Inflammatory macrophage treated with lipopolysaccharide for 4 hours (primary cell): ENCODE measurements at regions not wholly inside any gene's neighbourhood (a gene's known extent, or its start where the extent isn't known, plus 50 kb on each side); places are given as distances from the start of the nearest gene placed in this dataset.
"Not testable (repeated sequence)": the region's sequence is repeated elsewhere in the genome, so short reads cannot be mapped to it uniquely, and the experiment has no call there.

ENCODE experiments used
- DNase-seq: peaks from one replicate; pipeline ENCODE4 v3.0.0-alpha.2; 2020

DNA sequence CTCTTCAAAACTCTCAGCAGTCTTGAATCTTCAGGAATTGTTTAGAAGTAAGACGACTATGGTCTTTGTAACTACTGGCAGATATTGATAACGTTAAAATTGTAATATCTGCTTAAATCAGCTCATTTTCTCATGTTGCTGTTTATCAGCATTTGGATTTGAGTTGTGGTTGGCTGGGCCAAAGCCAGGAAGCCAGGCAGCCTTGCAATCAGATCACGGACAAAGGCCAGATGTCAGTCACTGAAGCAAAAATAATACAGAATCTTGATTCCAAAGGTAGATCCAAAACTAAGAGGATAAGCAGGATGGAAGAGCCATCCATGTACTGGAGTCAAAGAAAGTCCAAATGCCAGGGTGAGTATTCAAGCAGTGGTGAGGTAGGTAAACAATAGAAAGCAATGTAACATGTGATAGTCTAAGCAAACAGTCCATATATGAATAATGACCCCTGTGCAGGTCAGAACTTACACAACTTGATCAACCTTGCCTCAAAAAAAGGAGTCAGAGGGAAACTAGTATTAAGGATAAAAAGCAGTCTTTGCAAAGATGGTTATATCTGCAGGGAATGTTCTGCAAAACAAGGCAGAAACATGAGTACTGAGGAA, 95.8 kb upstream of the RAP1B start:
- DNase-seq, result no peak

DNA sequence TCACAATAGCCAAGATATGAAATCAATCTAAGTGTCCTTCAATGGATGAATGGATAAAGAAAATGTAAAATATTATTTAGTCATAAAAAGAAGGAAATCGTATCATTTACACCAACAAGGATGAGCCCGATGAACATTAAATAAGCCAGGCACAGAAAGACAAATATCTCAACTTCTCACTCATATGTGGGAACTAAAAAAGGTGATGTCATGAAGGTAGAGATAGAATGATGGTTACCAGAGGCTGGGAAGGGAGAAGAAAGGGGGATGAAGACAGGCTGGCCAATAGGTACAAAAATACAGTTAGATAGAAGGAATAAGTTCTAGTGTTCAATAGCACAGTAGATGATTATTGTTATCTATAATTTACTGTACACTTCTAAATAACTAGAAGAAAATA, 94.9 kb upstream of the RAP1B start:
- DNase-seq, result no peak

DNA sequence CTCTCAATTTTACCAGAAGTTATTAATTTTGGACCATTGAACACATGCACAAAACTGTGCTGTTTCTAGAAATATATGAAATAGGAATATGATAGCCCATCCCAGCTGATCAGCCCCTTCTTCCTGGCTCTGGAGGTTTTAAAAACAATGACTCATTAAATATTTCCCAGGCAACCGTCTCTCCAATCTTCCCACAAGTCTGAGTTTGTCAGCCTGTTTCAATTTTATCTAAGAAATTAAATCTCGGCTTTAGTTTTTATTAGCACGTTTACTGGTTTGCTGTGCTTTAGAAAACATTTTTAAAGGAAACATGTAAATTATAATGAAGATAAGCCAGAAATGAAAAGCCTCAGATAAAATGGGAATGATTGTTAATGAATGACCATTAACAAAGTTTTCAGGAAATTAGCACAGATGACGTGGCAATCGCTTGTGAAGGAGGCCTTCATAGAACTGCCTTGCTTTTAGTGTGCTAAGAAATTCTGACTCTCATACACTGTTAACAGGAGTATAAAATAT, 89.3 kb upstream of the RAP1B start:
- no peak for DNase-seq

DNA sequence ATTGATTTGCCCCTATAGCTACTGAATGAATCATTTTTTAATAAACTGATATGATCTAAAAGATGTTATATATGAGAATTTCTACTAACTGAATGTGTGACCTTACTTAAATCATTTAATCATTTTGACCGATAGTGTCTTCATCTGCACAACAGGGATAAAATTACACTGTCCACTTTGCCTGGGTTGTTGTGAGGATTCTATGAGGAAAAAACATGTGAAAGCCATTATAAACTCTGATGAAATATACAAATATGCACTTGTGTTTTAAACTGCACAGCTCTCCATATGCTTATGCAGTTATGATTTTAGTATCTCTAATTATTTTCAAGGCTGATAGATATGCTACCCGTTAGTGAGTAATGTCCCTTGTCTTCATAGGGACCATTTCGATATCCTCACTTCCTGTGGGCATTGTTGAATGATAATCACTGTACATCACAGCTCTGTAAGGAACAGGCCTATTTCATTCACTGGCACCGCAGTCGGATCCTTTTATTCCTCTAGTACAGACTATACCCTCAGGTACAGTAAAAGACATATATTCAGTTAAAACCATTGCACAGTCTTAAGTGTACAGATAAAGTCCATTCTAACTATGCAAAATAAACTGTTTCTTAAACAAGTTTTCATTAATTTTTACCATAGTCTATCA, 88.7 kb upstream of the RAP1B start:
- DNase-seq, result no peak

DNA sequence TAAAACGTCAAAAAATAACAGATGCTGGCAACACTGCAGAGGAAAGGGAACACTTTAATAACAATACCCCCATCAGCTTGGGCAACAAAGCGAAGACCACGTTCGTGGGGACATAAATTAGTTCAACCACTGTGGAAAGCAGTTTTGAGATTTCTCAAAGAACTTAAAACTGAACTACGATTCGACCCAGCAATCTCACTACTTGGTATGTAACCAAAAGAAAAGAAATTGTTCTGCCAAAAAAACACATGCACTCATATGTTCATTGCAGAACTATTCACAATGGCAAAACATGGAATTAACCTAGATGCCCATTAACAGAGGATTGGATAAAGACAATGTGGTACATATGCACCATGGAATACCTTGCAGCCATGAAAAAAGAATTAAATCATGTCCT, 81.2 kb upstream of the RAP1B start:
- DNase-seq, result no peak

DNA sequence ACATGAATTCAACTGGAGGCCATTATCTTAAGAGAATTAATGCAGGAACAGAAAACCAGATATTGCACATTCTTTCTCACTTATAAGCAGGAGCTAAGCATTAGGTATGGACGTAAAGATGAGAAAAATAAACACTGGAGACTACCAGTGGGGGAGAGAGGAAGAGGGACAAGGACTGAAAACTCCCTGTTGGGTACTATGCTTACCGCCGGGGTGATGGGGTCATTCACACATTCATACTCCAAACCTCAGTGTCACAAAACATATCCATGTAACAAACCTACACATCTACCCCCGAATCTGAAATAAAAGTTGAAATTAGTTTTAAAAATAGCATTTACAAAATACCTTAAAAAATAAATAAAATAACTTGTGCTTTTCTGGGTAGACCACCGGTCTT, 80.8 kb upstream of the RAP1B start:
- no peak for DNase-seq

DNA sequence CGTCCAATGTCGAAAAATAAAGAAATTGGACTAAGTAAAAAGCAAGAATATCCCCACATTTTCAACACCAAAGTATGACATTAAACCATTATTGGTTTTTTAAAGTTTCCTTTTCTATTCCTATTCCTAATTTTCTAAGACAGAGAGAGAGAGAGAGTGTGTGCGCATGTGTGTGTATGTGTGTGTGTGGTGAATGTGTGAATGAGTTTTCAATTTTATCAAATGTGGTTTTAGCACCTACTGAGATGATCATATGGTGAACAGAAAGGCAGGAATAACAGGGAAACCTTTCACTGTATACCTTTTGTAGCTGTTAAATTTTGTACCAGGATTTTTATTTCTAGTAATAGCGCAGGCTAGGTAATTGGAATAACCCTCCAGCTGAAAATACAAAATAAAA, 80.4 kb upstream of the RAP1B start:
- no peak for DNase-seq

DNA sequence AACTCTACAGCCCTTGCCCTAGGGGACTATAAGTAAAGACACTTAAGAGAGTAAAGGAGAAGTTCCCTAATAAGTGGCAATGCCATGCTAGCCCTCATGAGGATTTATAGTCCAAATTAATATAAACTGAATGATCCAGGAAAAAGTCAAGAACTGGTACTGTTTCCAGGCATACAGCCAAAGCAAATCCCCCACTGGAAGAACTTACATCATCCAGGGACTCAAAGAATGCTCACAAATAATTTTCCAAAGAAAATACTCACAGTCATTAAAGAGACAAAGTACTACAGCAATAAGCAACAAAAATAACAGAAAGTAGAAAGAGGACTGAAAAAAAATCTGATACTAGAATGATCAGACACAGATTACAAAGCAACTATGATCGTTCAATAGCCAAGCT, 79.7 kb upstream of the RAP1B start:
- no peak for DNase-seq

DNA sequence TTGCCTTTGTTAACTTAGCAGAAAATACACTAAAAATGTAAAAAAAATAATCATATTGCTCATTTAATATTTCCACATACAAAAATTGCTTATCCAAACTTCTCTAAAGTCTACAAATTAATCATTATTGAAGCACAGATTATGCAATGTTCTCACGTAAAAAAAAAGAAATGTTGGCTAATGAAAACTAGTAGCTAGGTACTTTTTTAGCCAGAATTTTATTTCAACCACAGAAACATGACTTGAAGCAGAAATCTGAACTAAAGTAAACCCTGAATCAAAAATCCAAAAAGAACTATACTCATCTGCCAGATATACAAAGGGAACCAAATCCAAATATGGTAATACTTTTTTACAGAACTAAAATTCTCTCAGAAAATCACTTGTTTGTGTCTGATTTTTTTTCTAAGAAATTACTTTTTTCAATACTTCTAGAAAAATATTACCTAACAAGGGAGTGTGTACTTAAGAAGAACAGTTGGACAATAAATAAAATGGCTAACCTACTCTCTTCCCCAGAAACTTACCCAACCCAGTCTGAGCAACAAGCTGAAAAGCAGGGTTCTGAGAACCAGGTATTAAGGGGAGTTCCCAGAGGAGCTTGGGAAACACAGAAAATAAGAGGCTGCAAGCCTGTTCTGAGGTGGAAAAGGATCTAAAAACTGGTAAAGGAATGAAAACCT, 78.4 kb upstream of the RAP1B start:
- peak; percentile 78 for DNase-seq

DNA sequence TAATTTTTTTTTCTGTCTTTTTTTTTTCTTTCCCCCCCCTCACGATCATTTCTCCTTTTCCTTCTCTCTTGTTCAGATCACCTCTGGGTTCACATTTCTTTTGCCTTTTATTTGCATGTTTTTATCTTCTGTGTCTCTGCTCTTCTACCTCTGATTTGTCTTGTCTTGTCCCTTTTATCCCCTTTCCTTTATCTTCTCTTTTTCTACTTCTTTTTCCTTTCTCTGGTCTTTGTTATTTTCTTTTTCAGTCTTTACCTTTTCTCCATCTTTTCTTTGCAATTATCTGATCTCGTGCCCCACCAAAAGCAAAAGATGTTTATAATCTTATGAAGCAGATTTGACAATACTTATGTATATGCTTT, 77.8 kb upstream of the RAP1B start:
- DNase-seq, result no peak

DNA sequence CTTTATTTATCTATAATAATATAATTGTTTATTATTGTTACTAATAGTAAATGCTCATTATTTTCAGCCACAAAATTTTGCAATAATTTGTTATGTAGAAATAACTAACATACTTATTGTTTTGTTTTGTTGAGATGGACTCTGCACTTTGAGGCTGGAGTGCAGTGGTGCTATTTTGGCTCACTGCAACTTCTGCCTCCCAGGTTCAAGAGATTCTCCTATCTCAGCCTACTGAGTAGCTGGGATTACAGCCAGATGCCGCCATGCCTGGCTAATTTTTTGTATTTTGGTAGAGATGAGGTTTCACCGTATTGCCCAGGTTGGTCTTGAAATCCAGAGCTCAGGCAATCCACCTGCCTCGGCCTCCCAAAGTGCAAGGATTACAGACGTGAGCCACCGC, 76.6 kb upstream of the RAP1B start:
- DNase-seq, result no peak

DNA sequence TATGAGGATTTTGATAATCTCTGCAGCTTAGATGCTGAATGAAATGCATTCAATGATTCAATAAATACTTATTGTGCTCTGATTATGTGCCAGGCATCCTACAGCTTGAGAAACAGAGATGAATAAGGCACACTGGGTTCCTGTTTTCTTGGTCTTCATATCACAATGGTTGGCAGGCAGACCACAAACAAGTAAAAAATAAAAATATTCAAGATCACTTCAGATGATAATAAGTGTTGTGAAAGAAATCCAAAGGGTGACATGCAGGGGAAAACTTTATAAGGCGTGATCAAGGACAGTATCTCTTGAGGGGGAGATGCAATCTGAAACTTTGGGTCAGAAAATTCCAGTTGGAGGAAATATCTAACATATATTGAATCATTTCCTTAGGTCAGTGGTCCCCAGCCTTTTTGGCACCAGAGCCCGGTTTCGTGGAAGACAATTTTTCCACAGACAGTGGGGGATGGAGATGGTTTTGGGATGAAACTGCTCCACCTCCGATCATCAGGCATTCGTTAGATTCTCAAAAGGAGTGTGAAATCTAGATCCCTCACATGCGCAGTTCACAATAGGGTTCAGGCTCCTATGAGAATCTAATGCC, 73.7 kb upstream of the RAP1B start:
- DNase-seq, result peak; percentile 38

DNA sequence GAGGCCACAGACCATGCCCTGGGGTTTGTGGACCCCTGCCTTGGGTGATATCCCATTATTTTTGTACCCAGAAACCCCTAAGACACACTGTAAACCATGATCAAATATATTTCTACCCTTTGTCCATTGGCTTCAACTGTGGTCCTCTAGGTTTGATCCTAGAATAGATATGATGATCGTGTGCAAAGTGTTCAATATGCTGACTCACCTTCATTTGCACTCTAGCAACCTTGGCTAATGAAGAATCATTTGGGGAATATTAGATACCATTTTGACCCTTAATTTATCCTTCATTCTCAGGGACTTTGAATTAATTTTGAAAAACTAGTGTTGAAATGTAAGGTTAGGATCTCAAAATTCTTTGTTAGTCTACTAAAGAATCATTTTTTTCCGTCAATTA, 73.1 kb upstream of the RAP1B start:
- DNase-seq, result no peak

DNA sequence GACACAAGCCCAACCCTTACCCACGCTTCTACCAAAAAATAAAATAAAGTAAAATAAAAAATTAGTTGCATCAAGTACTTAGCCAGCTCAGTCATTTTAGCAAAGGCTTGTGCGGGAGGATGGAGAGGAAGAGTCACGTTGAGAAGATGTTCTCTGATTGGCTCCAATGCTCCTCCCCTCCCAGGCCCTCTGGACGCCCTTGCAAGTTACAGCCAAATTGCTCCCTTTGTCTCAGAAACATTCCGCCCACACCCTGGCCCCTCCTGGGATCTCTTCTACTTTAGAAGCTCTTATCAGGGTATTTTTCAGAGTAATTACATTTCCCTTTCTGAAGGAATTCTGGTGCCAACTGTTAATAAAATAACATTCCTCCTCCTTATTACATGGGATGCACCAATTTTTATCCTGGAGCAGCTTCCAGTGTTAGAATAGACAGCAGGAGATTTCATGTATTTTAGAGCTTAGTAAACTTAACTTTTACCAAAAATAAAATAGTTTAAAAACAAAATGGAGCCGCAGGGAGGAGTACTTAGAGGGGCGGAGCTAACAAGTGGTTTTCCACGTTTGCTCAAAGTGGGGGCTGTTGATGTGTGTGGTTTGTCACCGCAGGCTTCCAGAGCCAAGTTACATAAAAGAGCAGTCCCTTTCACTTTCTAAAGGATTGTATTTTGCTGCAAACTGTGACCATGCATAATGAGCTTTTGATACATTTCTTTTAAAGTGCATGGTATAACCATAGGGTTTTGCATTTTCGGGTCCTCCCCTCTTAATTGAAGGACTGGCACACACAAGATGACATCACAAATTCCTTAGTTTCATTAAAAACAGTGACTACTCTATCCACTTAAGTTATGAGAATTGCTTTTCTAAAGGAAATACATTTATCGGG, 71.7 kb upstream of the RAP1B start:
- DNase-seq, result peak; percentile 94

DNA sequence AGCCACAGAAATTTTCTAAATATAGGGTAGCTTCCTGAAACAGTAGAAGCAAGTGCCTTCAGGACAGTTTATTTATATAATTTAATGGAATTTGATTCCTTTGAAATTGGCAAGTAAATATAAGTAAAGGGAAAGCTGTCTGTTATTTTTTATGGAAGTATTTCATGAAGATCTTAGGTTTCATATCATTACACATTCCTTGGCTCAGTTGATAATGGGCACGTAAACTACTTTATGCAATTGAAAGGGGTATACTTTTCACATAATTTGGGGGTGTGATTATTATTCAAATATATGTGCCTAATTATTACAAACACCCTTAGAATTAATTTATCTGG, 71.1 kb upstream of the RAP1B start:
- no peak for DNase-seq

DNA sequence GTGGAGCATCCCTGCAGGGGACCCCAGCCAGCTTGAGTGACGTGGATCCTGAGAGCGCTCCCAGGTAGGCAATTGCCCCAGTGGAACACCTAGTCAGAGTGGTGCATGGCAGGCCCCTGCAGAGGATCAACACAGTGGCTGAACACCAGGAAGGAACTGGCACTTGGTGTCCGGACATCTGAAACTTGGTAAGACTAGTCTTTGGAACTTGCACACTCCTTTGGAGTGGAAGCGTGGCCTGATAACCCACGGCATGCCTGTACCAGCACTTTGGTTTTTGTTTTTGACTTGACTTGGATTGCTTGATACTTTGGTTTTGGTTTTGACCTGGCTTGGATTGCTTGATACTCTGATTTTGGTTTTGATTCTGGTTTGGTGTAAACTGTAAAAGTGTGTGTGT, 69.9 kb upstream of the RAP1B start:
- not testable (repeated sequence) for DNase-seq

DNA sequence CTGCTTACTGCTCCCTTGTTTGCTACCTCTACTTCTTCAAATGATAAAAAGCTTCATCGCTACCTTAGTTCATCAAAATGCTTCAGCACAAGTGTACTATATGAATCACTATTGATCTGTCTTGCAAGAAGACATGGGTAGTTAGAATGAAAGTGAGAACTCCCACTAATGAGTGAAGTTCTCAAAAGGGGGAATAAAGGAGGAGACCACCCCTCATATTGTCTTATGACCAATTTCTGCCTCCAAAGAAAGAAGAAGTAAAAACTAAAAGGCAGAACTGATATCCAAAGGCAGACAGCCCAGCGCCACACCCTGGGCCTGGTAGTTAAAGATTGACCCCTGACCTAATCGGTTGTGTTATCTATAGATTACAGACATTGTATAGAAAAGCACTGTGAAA, 63.4 kb upstream of the RAP1B start:
- DNase-seq, result not testable (repeated sequence)

DNA sequence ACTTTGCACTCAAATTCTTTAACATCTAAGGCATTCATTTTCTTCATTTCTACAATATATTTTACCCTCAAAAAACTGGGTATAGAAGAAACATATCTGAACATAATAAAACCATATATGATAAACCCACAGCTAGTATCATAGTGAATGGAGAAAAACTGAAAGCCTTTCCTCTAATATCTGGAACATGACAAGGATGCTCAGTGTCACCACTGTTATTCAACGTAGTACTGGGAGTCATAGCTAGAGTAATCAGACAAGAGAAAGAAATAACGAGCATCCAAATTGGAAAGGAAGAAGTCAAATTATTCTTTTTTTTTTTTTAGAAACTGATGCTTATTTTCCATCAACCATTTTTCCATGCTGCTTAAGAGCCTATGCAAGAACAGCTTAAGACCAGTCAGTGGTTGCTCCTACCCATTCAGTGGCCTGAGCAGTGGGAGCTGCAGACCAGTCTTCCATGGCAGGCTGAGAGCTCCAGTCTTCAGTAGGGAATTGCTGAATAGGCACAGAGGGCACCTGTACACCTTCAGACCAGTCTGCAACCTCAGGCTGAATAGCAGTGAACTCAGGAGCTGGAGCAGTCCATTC, 58.0 kb upstream of the RAP1B start:
- DNase-seq, result not testable (repeated sequence)

DNA sequence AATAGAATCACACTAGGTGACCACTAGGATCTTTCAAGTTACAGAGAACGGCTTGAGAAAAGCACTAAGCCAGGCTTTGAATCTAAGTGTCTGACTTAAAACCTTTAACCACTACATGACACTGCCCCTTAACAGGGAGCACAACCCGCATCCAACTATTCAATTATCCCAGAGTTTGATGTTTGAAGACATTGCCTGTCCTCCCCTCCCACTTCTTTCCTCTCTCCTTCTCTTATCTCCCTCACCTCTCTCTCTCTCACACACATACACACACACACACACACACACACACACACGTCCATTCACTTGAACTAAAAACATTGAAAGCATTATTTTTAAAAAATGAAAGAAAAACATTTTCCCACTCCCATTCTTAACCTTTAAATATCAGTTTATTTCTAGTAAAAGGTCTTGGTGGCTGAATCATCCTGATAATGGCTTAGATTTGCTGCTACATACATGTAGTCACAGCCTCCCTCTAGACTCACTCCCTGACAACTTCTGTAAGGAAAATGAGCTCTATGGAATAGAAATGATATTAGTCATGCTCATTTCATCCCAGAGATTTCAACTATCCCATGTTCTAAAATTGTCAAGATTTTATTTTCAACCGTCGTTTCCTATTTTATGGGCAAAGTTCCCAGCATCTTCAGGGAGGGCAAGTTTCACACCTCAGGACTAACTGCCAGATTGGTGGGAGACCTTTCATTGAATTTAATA, 53.5 kb upstream of the RAP1B start:
- no peak for DNase-seq

DNA sequence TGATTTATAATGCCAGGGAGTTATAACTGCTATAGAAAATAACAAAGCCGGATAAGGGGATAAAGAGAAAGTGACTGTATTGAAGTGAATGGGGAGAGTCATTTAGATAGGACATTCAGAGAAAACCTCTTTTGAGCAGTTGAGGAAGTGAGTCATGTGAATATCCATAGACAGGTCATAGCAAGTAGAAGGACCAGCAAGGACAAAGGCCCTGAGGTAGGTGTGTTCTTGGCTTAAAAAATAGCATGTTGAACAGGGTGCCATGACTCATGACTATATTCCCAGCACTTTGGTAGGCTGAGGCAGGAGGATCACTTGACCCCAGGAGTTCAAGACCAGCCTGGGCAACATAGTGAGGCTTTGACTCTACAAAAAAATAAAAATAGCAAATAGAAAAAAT, 51.5 kb upstream of the RAP1B start:
- DNase-seq, result peak; percentile 70

DNA sequence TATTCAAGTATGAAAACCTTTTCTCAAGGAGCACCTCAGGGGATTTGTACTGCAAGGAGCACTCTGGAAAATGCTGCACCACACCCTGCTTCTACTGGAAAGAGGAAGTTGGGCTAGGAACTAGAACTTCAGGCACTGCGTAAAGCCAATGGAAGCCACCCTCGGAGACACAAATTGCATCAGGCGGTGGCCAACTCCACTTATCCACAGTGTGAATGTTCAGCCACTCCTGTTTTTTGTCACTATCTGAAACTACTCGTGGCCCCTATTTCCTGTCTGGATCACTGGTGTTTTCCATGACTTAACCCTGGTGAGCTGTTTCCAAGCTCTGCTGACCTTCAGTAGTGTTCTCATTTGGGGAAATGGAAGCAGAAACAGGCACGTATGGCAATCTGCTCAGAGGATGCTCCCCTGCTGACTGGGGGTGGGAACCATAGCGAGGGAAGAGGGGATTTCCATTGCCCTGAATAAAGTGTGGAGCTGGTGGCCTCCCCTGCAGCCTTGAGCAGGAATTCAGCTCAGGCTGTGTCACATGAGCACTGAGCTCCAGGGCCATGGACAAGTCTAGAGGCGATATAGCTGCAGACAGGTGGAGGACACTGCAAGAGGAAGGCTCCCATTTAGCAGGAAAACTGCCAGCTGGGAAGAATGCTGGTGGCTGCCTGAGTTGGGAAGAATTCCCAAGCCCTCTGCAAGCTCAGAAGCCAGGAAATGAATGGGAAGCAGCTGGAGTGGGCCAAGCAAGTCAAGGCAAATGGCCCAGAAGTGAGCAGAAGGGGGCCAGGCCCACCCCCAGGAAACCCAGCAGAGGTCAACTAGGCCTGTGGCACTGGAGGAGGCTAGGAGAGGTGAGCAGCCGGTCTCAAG, 50.5 kb upstream of the RAP1B start:
- peak; percentile 99 for DNase-seq
